ENCODE measurements at regions not wholly inside any gene's neighbourhood (a gene's known extent, or its start where the extent isn't known, plus 50 kb on each side); places are given as distances from the start of the nearest gene placed in this dataset.
"Not testable (repeated sequence)": the region's sequence is repeated elsewhere in the genome, so short reads cannot be mapped to it uniquely, and the experiment has no call there.

DNA sequence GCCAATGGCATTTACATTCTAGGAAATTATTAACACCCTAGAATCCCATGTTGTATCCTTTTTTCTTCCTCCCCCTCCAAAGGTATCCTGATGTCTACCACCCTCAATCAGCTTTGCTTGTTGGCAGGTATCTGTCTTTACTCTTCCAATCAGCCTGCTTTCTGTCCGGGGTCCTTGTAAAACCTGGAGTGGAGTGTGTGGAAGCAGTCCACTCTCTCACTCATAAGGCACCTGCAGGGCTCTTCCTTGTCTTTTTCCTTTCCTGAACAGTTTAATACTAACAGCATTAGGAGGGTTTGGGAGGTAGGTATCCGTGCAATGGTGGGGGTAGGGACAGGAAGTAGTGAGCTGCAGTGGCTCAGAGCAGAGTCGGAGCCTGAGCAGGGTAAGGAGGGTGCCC, 193.4 kb downstream of the BARX2 start:
- Histone ChIP-seq H3K4me3 (ENCODE audit: low read depth, low read length) (no peak overlapping the region), H3K27ac (no peak overlapping the region), H3K27me3 (ENCODE audit: insufficient read depth, low read depth, severe bottlenecking) (peaks cover 26% of the 10 kb centered on the region), H3K9me3 (ENCODE audit: severe bottlenecking) (peaks cover 2% of the 10 kb centered on the region), H3K36me3 (no peaks in the 10 kb centered on the region)
- no peak for DNase-seq
- TF ChIP-seq, protein P1, sequence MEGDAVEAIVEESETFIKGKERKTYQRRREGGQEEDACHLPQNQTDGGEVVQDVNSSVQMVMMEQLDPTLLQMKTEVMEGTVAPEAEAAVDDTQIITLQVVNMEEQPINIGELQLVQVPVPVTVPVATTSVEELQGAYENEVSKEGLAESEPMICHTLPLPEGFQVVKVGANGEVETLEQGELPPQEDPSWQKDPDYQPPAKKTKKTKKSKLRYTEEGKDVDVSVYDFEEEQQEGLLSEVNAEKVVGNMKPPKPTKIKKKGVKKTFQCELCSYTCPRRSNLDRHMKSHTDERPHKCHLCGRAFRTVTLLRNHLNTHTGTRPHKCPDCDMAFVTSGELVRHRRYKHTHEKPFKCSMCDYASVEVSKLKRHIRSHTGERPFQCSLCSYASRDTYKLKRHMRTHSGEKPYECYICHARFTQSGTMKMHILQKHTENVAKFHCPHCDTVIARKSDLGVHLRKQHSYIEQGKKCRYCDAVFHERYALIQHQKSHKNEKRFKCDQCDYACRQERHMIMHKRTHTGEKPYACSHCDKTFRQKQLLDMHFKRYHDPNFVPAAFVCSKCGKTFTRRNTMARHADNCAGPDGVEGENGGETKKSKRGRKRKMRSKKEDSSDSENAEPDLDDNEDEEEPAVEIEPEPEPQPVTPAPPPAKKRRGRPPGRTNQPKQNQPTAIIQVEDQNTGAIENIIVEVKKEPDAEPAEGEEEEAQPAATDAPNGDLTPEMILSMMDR (IDR thresholded peaks at IDR 0.05; ENCODE audit: low read depth, low read length): no peak

DNA sequence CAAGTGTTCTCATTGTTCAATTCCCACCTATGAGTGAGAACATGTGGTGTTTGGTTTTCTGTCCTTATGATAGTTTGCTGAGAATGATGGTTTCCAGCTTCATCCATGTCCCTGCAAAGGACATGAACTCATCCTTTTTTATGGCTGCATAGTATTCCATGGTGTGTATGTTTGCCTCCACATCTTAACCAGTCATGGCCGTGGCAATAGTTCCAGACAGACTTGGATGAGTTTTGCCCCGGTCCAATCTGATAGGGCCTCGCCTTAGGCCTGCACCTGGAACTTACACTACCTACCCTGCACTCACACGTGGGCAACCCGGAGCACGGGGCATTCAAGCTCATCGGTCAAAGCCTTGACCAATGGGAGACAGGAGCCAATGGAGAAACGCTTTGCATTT, 197.0 kb downstream of the BARX2 start:
- not testable (repeated sequence) for H3K36me3 ChIP-seq; DNase-seq; H3K4me3 ChIP-seq (ENCODE audit: low read depth, low read length); H3K27ac ChIP-seq; H3K9me3 ChIP-seq (ENCODE audit: severe bottlenecking)
- H3K27me3 ChIP-seq (ENCODE audit: insufficient read depth, low read depth, severe bottlenecking): peaks cover 56% of the 10 kb centered on the region

DNA sequence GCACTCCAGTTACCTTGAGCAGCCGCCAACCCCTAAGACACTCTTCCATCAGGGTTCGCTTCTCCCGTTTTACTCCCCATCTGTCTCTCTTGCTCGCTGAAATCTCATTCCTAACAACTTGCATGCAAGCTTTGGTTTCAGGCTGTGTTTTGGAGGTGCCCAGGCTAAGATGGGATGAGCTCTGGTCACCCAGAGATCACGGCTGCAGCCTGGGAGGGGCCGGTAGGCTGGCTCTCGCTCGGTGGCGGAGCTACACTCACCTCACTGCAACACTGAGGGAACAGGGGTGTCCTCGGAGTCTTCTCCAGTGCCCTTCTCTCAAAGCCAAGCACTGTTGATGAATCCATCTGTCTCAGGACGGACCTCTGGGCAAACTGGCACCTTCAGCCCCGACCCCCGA, 197.5 kb downstream of the BARX2 start:
- Histone ChIP-seq H3K27me3 (ENCODE audit: insufficient read depth, low read depth, severe bottlenecking) (peaks cover 61% of the 10 kb centered on the region), H3K4me3 (ENCODE audit: low read depth, low read length) (no peak overlapping the region), H3K9me3 (ENCODE audit: severe bottlenecking) (peaks cover 4% of the 10 kb centered on the region), H3K36me3 (no peaks in the 10 kb centered on the region), H3K27ac (no peak overlapping the region)
- DNase-seq: no peak
- TF ChIP-seq, protein P1 (IDR thresholded peaks at IDR 0.05; ENCODE audit: low read depth, low read length): no peak

DNA sequence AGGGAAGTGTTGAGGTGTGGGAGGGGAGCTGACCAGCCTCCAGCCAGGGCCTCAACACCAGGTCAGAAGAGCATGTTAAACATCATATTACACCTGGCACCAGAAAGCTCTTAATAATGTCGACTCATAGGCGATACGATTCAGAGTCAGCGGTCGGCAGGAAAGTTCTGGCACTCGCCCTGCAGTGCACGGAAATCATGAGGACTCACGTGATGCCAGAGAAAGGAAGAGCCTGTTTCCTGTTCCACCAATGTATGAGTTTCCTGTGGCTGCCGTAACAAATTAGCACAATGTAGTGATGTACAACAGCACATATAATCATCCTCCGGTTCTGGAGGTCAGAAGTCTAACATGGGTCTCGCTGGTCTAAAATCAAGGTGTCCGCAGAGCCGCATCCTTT, 198.8 kb downstream of the BARX2 start:
- Histone ChIP-seq H3K4me3 (ENCODE audit: low read depth, low read length) (no peak overlapping the region), H3K27ac (no peak overlapping the region), H3K36me3 (no peaks in the 10 kb centered on the region), H3K9me3 (ENCODE audit: severe bottlenecking) (peaks cover 6% of the 10 kb centered on the region), H3K27me3 (ENCODE audit: insufficient read depth, low read depth, severe bottlenecking) (peaks cover 60% of the 10 kb centered on the region)
- DNase-seq: no peak
- TF ChIP-seq, protein P1 (IDR thresholded peaks at IDR 0.05; ENCODE audit: low read depth, low read length): no peak

DNA sequence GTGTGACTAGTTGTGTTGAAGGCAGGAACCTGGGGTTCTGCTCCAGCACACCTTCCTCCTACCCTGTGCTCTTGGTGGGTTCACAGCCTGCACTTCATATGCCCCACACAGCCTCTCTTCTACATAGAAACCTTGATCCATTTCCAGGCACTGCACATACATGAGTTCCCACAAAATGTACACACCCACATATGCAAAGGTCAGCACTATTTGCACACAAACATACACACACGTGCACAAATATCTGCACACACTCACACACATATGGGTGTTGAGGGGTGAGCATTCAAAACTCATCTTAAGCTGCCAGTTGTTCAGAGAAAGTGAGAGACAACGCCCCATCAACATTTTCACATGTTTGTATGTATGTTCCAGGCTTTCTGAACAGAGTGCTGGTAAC, 201.0 kb downstream of the BARX2 start:
- H3K27ac ChIP-seq: no peak overlapping the region
- H3K27me3 ChIP-seq (ENCODE audit: insufficient read depth, low read depth, severe bottlenecking): peaks cover 78% of the 10 kb centered on the region
- H3K4me3 ChIP-seq (ENCODE audit: low read depth, low read length): no peak overlapping the region
- no peaks in the 10 kb centered on the region for H3K36me3 ChIP-seq
- TF ChIP-seq, protein P1 (IDR thresholded peaks at IDR 0.05; ENCODE audit: low read depth, low read length): no peak
- no peak for DNase-seq
- H3K9me3 ChIP-seq (ENCODE audit: severe bottlenecking): peaks cover 7% of the 10 kb centered on the region

DNA sequence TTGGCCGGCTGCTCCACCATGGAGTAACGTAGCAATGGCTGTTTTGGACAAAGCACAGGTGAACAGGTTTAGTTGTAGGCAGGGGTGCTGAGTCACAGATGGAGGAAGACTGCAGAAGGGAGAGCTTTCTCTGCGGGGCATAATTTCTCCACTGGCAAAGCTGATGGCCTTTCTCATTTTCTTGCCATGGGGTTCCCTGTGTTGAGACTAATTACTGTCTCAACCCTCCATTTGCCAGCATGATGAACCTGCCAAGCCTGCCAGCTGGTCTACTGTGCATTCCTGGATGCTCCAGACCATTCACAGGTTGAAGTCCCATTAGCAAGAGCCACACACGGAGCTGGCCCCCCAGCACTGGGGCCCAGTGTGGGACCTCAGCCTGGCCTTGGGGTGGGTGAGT, 202.4 kb downstream of the BARX2 start:
- no peak overlapping the region for H3K4me3 ChIP-seq (ENCODE audit: low read depth, low read length)
- TF ChIP-seq, protein P1 (IDR thresholded peaks at IDR 0.05; ENCODE audit: low read depth, low read length): no peak
- peaks cover 90% of the 10 kb centered on the region for H3K27me3 ChIP-seq (ENCODE audit: insufficient read depth, low read depth, severe bottlenecking)
- H3K27ac ChIP-seq: no peak overlapping the region
- no peaks in the 10 kb centered on the region for H3K36me3 ChIP-seq
- peaks cover 5% of the 10 kb centered on the region for H3K9me3 ChIP-seq (ENCODE audit: severe bottlenecking)
- no peak for DNase-seq
